SKM-1 treated with dmso at 0.1 percent for 144 hours (cell line): ENCODE measurements at regions not wholly inside any gene's neighbourhood (a gene's known extent, or its start where the extent isn't known, plus 50 kb on each side); places are given as distances from the start of the nearest gene placed in this dataset.

Source experiments
- DNase-seq: peaks from one replicate; lab custom pipeline; 2025; ENCODE audit not compliant: unreplicated experiment; lab: John Stamatoyannopoulos, UW

DNA sequence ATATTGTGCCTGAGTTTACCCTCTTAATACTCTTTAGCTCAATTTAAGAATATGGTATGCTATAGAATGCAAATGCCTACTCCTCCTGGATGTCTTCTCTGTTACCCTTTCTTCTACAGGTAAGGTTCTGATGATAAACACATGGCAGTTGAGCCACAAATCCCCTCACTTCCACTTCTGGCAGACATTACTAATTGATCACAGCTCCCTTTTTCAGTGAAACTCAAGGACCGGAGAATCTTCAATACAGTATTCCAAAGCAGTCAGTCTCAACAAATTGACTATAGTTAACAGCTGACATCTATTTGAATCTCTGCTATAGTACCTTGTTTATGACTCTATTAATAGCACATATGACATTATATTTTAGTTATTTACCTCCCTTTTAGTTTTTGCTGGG, 232.1 kb upstream of the ADAMTS9 start:
- no peak for DNase-seq

DNA sequence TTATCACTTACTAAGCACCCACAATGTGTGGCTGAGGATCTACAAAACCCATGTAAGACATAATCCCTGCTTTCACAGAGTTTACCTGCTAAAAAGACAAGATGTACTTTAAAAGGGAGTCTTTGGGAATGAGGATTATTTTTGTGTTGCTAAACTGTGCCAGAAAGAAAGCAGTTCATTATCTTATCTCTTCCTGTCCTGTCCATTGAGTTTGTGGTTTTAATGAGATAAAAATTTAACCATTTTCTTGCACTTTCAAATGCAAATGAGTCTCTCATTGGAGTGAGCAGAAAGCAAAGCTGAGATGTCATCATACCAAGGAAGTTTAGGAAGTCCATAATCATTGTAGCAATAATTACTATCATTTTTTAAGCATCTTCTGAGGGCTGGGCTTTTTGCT, 231.2 kb upstream of the ADAMTS9 start:
- DNase-seq: no peak

DNA sequence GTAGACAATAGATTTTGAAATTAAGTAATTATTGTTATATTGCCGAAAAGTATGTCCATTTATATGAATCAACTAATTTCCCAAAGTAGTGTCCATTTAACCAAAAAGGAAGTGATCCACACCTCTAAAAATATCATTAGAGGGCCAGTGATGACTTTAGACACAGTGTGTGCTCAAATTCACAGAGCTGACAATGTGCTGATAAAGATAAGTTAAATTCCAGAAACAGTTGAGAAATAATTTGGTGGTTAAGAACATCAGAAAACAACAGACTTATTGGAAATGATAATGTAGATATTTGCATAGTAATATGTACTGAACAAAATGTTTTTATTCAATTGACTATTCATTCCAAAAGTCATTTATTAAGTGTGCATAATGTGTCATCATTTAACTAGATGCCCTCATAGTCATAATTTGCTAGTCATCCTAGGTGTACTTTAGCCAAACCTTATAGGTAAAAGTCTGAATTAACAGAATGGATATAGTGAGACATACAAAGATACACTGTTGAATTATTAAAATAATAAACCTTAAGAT, 230.2 kb upstream of the ADAMTS9 start:
- DNase-seq: no peak

DNA sequence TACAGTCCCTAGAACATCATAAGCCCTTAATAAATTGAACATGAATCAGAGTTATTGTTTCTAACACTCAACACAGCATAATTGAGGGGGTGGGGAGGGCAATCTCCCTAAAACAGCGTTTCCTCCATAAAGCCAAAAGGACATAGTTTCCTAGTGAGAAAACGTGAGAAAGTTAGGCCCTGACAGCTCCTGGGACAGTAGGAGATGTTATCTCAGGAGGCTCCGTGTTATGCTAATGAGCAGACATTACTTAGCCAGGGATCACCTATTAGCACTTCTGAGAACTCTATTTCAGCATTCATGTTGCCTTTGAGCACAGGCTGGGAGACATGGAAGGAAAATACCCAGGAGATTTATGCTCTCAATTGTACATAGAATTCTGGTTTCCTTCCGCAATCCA, 229.1 kb upstream of the ADAMTS9 start:
- DNase-seq: no peak

DNA sequence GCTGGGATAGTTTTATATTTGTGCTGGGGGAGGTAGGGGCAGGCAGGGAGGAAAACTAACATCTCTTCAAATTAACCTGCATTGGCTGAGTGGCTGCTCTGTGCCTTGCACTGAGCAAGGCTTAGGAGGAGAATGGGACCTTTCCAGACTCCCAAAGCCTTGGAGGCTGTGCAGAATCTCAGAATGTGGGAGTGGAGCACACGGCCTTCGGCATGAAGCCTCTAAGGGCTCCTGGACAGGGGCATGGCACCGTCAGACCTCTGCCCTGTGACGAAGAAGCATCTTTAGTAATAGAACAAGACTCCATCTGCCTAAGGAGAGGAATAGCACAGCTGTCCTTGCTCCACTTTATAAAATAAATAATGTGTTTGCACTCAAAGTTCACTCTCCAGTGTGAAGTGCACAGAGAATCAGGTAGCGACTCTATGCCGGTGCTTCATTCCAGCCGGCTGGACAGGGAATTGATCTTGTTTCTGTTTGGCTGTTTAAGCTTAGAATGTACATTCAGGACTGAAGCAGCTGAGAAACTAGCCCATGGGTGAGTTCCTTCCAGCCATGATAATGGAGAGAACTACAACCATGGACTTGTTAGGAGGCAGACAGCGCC, 228.5 kb upstream of the ADAMTS9 start:
- DNase-seq: no peak

DNA sequence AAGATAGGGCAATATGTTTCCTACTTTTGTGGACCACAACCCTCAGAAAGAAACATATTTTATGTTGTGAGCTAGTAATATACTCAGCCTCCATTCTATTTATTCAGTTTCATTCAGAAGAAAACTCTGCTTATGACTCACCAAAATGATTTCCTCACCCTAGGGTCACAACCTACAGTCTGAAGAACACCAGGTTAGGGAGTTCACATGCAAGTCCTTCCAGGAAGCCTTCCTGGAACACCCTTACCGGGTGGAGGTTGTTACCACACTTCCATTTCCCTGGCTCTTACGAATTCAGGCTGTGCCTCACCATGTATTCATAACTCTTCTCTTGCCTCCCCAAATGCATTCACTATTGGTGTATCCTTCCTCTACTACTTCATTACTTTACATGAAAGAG, 228.0 kb upstream of the ADAMTS9 start:
- peak; percentile 9 for DNase-seq

DNA sequence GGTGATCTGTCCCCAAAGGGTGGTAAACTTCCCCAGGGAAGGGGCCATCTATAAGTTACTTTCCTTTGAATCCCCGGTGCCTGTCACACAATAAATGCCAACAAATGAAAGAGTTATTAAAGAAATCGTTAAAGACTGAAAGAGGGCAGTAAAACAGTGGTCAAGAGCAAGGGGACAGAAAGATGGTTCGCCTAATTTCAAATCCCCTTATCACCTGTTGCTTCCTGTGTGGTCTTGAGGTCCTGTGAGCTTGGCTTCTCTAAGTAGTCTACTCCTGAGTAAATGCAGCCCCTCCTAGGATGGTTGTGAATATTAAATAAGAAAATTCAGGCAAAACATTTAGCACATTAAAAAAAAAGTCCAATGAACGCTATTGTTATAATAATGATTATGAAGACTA, 225.7 kb upstream of the ADAMTS9 start:
- DNase-seq: no peak

DNA sequence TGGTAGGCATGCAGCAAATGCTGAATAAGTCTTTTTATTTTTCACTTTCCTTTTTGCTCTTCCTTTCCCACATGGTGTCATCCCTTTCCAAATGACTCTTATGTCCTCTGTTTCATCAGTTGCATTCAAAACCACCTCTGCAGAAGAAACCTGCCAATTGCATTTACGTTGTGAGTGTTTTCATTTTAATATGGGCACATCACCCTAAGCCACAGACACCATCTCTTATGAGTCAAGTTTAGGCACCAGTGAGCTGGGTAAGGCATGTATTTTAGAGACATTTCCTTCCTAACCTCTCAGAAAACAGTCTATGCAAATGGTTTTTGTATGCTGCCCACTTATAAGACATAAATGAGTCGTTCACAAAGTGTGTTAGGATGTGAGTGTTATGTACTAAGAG, 223.3 kb upstream of the ADAMTS9 start:
- no peak for DNase-seq

DNA sequence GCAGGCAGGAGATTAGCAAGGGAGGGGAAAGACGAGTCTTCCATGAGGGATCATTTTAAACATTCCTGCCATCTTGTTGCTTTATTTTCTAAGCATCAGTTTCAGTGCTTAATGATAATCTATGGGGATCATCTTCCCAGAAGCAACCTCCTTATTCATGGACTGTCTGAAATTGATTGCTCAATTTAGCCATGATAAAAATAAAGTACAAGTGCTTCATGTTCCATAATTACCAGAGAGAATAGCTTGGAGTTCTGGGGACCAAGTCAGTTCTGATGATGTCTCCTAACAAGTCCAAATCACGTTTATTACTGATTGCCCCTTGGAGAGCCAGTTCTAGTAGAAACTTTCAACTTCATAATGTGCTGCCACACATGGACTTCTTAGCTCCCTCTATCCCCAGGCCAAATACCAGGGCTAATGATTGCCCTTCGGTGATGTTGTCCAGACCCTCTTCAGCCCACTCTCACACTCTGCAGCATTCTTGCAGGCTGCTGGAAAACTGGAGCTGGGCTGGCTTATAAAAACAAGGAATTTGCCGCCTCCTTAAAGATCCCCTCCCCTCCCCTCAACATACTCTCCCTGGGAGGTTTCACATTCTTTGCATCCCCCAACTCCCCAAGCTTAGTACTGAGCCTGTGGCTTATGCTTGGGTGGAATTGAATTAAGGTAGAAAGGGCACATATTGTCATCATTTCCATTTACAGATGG, 222.1 kb upstream of the ADAMTS9 start:
- DNase-seq: no peak

DNA sequence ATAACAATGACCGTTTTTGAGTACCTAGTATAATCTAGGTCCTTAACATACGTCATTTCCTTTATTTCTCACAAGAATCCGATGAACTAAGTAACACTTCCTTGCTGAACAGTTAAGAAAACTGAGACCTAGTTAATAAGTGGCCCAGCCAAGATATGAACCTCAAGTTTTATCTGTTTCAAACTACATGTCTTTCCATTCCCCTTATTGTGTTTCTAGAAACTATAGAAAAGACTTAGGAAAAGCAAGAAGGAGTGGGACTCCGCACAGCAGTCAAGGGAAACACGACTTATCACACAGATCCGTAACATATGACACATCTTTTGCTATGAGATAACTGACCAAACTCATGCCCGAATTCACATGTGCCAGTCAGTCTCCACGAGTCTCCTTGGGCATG, 221.2 kb upstream of the ADAMTS9 start:
- no peak for DNase-seq

DNA sequence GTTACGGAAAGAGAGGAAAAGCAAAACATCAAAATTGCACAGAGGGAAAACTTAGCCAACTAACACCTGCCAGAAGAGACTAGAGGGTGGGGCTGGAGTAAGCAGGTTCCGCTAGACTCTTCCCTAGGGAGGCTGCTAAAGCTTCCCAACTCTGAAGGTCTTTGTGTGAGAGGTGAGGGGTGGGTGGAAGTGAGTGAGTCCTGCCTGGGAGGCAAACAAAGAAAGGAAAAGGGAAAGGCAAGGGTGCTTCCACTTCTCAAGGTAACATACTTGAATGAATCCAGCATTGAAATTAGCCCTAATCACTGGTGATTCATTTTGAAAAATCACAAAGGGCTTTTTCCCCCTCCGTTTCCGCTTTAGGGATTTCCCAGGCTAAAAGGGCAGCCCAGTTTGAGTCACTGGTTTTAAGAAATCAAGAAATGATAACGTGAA, 220.5 kb upstream of the ADAMTS9 start:
- DNase-seq: no peak

DNA sequence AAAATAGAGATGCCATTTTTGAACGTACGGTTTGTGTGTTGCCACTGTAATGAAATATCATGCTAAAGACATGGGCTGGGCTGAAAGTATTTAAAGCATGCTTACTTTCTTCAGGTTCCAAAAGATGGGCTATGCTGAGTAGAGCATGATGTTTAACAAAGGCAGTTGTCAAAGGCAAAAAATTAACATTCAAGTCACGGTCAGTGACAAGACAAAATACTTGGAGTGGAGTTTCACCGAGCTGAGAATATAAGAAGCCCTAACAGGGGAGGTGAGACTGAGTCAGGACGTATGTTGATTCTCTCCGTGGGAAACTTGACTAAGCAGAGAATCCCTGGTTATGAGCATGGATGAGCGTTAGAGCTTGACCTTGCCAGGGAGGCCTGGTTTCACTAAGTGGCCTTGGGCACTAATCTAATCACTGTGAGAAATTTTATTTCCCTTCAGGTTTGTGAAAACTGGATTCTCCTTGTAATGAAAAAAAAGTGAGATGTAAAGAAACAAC, 218.2 kb upstream of the ADAMTS9 start:
- DNase-seq: no peak

DNA sequence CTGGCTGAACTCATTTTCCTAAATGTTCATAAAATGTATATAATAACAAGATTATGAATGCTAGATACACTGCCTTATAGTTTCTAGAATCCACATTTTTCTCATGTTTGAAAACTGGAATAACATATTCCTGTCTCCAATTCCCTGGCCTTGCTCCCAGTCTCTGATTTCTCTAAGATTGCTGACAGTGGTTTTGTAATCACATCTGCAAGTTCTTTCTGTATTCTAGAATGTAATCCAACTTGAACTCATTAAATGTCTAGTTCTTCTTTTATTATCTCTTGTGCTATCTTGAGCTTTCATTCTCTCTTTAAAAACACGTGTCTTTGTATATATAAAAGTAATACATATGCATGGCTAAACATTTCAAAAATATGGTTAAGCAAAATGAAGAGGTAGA, 215.2 kb upstream of the ADAMTS9 start:
- DNase-seq: no peak

DNA sequence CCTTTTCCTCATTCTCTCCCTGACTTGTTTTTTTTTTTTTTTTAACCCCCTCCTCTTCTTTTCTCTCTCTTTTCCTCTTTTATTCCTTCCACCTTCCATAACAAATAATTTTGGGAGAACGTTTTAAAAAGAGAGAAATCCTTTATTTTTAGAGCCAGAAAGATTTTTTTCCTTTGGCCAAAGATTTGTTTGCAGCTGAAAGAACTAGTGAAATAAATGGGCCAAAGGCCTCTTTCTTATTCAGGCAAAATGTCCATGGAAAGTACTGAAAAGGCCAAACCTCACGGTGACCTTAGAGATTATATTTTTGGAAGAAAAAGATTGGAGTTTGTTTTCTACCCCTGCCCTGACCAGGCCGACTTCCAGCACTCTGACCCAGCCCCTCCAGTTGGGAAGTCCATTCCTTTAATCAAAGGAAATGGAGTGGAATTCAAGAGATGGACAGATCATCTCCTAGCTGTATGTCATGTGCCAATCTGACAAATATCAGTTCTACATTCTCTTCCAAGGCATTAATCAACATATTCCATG, 214.3 kb upstream of the ADAMTS9 start:
- DNase-seq: no peak

DNA sequence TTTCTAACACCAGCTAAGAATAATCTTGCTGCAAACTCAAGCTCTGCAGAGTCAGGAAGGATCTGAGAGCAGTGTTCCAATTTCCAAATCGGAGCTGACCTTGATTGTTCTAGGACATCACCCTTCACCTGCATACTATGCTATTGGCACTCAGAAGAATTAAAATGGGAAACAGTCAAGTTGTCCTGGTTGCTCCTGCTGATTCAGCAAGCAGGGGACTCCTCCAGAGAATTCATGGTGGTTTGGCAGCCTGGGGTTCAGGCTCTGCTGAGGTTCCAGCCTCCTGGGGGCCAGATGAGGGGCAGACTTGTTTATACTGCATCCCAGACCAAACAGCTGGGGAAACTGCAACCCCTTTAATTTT, 213.7 kb upstream of the ADAMTS9 start:
- no peak for DNase-seq

DNA sequence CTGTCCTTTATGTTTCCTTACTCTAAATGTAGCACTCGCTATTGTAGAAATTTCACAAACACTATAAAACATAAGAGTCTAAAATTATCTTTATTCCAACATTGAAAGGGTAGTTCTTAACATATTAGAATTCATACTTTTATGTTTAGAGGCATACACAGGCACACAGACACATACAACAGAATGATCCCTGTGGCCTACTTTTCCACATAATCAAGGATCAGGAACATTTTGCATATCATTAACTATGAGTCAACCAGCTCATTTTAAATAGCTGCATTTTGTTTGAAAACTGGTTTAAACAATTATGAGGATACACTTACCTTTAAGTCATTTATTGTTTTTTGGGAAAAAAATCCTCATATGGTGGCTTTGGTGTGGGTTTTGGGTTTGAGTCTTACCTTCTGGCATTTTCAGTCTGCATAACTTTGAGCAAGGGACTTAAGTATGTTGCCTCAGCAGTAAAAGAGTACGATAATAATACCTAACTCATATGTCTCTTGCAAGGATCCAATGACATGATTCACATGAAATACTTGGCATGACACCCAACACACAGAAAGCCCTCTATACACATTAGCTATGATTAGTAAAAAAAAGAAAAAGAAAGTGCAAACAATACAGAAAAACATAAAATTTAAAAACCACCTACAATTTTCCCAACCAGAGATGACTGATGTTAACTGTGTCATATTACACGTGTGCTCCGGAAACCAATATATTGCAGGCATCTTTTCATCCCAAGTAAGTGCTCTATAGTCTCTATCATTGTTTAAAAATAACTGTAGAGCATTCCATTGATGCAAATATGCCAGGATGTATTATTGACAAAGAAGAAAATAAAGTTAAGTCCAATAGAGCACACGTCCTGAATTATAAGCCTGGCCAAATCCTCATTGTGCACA, 213.1 kb upstream of the ADAMTS9 start:
- DNase-seq: no peak

DNA sequence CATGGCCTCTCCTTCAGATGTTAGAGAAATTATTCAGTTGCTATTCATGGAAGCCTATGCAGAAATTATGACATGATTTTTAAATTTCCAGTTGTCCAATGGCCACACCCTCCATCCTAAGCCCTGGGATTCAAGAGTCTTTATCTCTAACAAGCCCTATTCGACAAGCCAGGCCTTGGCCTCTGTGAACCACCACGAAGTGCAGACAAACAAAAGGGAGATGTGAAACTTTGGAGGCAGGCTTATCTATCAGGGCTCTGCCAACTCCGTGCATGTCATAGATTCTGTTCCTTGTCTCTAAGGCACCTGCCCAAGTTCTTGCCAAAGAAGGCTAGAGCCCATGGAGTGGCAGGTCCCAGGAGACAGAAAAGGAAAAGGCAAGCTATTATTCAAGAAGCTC, 212.4 kb upstream of the ADAMTS9 start:
- DNase-seq: no peak

DNA sequence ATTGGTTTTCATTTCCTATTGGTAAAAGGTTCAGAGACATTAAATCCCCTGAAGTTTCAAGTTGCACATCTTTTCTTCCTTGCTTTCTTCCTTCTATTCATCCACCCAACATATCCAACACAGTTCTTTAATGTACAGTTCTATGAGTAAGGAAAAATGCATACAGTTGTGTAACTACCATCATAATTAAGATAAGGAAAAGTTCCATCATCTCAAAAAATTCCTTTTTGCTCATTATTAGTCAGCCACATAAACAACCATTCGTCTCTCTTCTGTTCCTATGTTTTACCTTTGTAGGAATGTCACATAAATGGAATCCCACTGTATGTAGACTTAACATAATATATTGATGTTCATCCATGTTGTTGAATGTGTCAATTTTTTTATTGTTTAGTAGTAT, 211.1 kb upstream of the ADAMTS9 start:
- no peak for DNase-seq

DNA sequence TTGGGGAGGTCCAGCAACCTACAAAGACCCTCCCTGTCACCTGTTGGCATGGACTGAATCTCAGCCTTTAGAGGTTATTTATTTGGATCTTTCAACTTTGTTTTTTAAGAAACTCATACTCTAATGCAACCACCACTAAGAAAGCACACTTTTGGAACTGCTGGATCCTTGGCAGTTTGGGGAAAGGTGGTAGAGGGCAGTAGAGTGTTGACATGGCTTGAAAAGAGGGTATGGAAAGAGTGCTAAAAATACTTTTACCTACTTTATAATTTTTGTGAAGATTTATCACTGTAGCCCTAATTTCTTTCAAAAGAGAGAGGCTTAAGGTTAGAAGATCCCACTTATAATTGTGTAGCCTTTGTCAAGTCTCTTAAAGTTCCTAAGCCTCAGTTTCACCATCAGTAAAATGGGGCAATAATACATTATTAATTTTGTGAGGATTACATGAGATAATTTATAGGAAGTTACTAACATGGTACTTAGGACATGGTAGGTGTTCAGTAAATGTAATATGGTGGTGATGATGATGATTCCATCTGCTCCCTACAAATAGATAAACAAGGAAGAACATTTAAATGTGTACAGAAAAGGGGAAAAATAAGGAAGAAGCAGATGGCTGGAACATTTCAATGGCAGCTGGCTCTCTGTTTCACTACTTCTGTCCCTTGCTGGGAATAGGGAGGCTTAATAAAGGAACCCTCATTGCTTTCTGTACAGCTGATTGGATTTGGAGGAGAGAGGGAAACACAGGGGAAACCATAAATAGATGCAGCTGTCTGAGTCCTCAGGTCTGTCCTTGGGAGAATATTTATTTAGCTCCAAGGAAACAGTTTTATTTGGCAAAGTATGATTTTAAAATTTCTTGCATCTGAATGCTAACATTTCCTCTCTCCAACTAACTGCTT, 208.4 kb upstream of the ADAMTS9 start:
- DNase-seq: no peak
